ENCODE measurements at regions not wholly inside any gene's neighbourhood (a gene's known extent, or its start where the extent isn't known, plus 50 kb on each side); places are given as distances from the start of the nearest gene placed in this dataset.

- no peak for TF ChIP-seq CTCF (conservative IDR thresholded peaks at IDR 0.05)
- no peak for TF ChIP-seq EZH2 (IDR thresholded peaks at IDR 0.05; ENCODE audit: low read depth)
Measured at GRCh38 chr2:145157741-145158591, 638.0 kb upstream of the ZEB2 start.
